ENCODE measurements at regions not wholly inside any gene's neighbourhood (a gene's known extent, or its start where the extent isn't known, plus 50 kb on each side); places are given as distances from the start of the nearest gene placed in this dataset.

DNA sequence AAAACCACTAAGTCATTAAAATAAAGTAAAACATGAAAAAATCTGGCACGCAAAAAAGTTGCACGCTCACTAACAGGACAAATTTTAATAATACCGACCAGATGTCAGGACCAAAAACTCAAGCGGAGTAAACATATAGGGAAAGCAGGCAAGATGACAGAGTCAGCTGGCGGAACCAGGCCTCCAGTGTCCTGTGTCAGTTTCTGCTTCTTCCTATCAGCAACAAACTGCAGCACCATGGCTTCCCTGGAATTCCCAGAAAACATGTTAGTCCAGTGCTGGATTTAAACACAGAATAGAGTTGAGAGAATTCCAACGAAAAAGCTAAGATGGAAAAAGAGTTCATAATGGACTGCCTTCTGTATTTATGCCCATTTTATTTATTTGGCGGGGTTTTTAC lies 169.1 kb upstream of the ARHGEF26 start:
- Mint-ChIP-seq H3K4me1 (no peaks in the 10 kb centered on the region), H3K9me3 (no peaks in the 10 kb centered on the region), H3K36me3 (no peaks in the 10 kb centered on the region), H3K27me3 (no peaks in the 10 kb centered on the region), H3K27ac (no peak overlapping the region), H3K4me3 (no peak overlapping the region)
- no peak for ATAC-seq

DNA sequence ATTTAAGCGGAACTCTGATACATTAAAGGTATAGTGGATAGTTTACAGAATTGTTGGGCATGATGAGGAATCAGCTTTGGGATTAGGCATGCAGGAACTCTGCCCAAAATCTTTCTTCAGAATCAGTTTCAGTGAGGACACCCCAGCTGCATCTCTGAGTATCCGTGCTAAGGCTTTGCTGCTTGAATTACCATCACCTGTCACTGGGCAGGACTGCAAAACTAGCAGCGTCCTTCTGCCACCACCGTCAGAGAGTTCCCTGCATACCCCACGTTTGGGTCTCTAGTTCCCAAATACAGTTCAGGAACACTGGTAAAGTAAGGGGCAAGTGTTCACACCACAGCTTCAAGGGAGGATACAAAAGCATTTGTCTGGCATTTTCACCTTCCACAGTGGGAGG lies 164.6 kb upstream of the ARHGEF26 start:
- Mint-ChIP-seq H3K27me3 (no peaks in the 10 kb centered on the region), H3K36me3 (no peaks in the 10 kb centered on the region), H3K9me3 (no peaks in the 10 kb centered on the region), H3K27ac (no peak overlapping the region), H3K4me3 (no peak overlapping the region), H3K4me1 (no peaks in the 10 kb centered on the region)
- no peak for ATAC-seq

DNA sequence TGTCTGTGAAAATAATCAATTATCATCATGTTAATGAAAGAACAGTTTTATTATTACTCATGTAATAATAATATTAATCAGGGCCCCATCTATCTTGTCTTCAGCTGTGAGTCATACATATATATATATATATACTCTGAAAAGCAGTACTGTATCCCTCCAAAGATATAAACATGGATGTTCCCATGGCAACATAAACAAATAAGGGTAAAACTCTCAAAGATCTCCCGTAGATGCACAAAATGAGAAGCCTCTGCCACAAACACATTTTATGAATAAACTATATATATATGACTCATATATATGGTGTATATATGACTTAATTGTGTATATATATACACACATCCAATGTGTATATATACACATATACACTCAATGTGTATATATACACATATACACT lies 163.8 kb upstream of the ARHGEF26 start:
- Mint-ChIP-seq H3K27me3 (no peaks in the 10 kb centered on the region), H3K9me3 (no peaks in the 10 kb centered on the region), H3K4me1 (no peaks in the 10 kb centered on the region), H3K36me3 (no peaks in the 10 kb centered on the region), H3K27ac (no peak overlapping the region), H3K4me3 (no peak overlapping the region)
- ATAC-seq = no peak

DNA sequence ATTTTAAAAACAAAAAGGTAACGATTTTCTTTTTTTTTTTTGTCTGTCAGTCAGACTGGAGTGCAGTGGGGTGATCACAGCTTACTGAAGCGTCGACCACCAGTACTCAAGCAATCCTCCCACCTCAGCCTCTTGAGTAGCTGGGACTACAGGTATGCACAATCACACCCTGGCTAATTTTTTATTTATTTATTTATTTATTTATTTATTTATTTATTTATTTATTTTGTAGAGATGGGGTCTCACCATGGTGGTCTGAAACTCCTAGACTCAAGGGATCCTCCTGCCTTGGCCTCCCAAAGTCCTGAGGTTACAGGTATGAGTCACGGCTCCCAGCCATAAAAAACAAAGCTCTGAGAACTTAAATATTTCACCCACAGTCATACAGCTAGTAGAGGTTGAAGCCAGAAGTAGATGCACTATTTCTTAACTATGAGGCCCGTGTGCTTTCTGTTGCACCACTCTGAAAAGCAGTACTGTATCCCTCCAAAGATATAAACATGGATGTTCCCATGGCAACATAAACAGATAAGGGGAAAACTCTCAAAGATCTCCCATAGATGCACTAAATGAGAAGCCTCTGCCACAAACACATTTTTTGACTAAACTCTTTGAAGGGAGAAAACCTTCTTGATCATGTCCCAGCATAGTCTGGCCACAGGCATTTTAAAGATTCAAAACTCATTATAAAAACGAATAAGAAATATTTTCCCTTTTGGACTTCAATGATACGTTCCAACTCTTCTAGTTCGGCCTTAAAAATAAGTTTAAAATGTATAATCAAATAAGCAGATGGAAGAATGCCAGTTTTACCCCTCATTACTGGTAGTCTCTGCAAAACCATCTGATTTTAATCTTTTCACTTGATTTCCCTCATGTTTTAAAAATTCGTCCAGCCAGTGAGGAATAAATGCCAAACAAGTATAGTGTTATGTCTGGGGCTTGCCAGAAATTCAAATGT lies 162.3 kb upstream of the ARHGEF26 start:
- Mint-ChIP-seq H3K36me3 (no peaks in the 10 kb centered on the region), H3K4me3 (no peak overlapping the region), H3K4me1 (no peaks in the 10 kb centered on the region), H3K27ac (no peak overlapping the region), H3K9me3 (no peaks in the 10 kb centered on the region), H3K27me3 (no peaks in the 10 kb centered on the region)
- ATAC-seq = no peak

DNA sequence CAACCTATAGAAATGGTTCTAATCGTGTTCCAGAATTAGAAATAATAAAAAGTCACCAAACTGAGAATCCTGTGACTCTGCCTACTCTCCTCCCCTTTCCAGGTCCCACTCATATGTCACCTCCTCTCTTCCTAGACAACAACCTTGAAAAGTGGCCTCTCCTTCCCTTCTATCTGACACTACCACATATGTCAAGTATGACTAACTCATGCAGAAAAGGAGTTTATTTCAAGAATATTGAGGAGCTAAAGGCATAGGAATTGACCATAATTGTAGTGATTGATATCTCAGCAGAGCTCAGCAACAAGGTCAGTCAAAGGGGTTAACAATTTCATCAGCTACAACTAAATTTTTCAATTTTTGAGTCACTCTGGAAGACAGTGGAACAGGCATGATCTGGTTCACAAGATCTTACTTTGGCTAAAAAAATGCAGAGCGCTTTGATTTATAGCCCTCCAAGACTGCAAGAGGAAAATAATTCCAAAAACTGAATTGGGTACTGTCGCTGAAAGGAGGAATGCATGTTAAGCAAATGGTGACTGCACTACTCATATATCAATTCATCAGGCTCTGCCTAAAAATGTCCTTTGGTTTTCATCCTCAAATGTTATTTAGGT lies 160.6 kb upstream of the ARHGEF26 start:
- Mint-ChIP-seq H3K27me3 (no peaks in the 10 kb centered on the region), H3K4me3 (no peak overlapping the region), H3K9me3 (no peaks in the 10 kb centered on the region), H3K36me3 (no peaks in the 10 kb centered on the region), H3K4me1 (no peaks in the 10 kb centered on the region), H3K27ac (no peak overlapping the region)
- ATAC-seq = no peak

DNA sequence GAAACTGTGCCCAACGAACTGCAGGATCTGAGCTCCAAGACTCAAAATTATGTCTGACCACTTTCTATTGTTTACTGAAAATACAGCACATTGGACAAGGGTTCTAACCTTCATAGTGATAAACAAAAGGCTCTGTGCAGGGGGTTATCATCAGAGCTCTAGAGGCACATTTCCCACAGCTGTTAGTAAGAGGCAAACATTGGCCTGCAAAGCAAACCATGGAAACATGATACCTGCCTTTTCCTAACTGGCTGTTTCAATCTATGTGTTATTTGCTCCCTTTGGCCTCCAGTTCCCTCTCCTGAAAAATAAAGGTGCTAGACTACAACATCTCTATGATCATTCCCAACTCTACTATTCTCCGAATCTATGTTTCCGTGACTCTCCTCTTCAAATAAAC lies 159.7 kb upstream of the ARHGEF26 start:
- H3K36me3 Mint-ChIP-seq = no peaks in the 10 kb centered on the region
- no peaks in the 10 kb centered on the region for H3K27me3 Mint-ChIP-seq
- H3K27ac Mint-ChIP-seq = no peak overlapping the region
- no peak overlapping the region for H3K4me3 Mint-ChIP-seq
- no peaks in the 10 kb centered on the region for H3K9me3 Mint-ChIP-seq
- ATAC-seq = no peak
- H3K4me1 Mint-ChIP-seq = no peaks in the 10 kb centered on the region

DNA sequence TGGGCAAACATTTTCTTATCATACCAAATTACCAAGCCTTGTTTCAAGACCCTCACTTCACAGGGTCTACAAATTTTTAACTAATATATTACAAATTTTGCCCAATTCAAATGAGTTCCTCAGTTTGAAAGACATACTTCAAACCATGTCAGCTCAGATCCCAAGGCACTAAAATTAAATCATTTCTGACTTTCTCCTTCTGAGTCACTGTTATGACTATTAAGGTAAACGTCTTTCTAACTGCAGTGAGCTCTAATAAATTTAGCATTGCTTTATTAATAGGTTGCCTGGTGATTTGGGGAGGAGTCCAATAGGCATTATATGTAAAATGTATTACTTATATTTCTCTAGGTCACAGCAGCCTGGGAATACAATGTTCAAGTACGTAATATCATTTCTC lies 158.2 kb upstream of the ARHGEF26 start:
- H3K27me3 Mint-ChIP-seq = no peaks in the 10 kb centered on the region
- H3K4me3 Mint-ChIP-seq = no peak overlapping the region
- ATAC-seq = no peak
- no peaks in the 10 kb centered on the region for H3K36me3 Mint-ChIP-seq
- no peak overlapping the region for H3K27ac Mint-ChIP-seq
- H3K4me1 Mint-ChIP-seq = no peaks in the 10 kb centered on the region
- no peaks in the 10 kb centered on the region for H3K9me3 Mint-ChIP-seq

DNA sequence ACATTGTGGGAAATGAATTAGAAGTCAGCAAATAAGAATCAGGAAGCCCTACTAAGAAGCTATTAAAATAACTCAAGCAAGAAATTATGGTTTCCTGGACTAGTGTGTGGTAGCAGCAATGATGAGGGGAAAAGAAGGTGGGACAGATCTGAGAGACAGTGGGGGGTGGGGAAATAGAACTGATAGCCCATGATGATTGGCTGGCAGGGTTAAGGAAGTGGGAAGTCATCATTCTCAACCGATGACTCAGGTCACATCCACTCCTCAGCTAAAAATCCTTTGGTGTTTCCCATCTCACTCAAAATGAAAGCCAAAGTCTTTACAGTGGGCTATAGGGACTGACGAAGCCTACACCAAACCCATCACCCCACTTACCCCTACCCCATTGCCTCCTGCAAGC lies 153.9 kb upstream of the ARHGEF26 start:
- H3K4me1 Mint-ChIP-seq = no peaks in the 10 kb centered on the region
- ATAC-seq = peak; percentile 24
- H3K27ac Mint-ChIP-seq = no peak overlapping the region
- H3K4me3 Mint-ChIP-seq = no peak overlapping the region
- H3K27me3 Mint-ChIP-seq = no peaks in the 10 kb centered on the region
- no peaks in the 10 kb centered on the region for H3K36me3 Mint-ChIP-seq
- H3K9me3 Mint-ChIP-seq = no peaks in the 10 kb centered on the region

DNA sequence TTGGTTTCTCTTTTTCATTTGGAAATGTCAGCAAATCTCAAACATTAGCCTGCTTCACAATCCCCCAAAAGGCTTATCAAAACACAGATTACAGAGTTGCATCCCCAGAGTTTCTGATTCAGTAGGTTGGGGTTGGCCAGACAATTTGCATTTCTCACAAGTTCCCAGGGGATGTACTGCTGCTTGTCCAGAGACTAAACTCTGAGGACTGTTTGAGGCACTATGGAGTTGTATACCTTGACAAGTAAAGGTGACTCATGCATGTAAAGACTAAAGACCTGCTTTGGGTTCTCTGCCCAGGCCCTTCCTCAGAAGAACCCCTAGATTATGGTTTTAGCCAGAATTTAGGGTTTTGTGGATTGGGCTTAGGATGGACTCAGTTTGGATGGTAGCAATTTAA lies 151.1 kb upstream of the ARHGEF26 start:
- ATAC-seq = no peak
- Mint-ChIP-seq H3K27me3 (no peaks in the 10 kb centered on the region), H3K9me3 (no peaks in the 10 kb centered on the region), H3K4me1 (no peaks in the 10 kb centered on the region), H3K4me3 (no peak overlapping the region), H3K36me3 (no peaks in the 10 kb centered on the region), H3K27ac (no peak overlapping the region)

DNA sequence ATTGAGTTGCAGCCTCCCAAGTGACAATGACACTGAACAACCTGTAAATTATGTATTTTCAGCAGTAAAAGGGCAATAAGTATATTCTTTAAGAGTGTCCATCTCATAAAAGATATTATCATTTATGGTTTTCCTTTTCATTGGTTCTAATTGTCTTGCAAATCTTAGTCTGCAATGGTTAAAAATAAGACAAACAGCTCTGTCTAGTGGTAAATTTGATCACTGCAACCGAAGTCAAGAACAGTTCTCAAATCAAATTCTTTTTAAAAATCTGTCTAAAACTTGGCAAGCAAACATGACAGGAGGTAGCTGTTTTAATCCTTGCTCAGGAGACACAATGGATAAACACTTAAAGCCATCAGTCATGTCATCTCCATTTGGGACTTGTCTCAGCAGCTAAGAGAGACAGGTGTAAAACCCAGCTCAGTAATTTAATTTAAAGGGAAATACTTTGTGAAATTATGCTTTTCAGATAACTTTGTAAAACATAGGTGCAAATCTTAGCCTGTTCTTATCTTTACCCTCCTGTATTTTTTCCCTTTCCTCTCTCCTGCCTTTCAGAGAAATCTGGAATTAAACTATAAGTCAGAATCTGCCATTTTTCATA lies 150.3 kb upstream of the ARHGEF26 start:
- Mint-ChIP-seq H3K4me1 (no peaks in the 10 kb centered on the region), H3K36me3 (no peaks in the 10 kb centered on the region), H3K27ac (no peak overlapping the region), H3K9me3 (no peaks in the 10 kb centered on the region), H3K4me3 (no peak overlapping the region), H3K27me3 (no peaks in the 10 kb centered on the region)
- no peak for ATAC-seq

DNA sequence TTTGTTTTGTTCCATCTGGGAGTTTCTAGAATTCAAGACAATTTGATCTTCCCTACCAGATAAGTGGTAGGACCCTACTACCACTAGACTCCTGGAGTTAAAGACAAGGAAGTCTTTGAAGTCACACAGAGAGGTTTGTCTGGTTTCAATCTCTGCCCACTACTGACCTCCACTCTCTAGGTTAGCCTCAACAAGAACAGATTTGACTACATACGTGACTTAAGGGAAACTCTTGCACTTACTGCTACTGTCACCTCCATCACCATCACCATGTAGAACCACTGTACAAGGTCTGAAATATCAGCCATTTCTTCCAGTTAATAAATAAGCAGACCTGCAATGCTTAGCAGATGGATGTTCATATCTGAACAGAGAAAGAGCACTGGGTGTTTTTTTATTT lies 148.3 kb upstream of the ARHGEF26 start:
- Mint-ChIP-seq H3K4me3 (no peak overlapping the region), H3K36me3 (no peaks in the 10 kb centered on the region), H3K9me3 (no peaks in the 10 kb centered on the region), H3K4me1 (no peaks in the 10 kb centered on the region), H3K27ac (no peak overlapping the region), H3K27me3 (no peaks in the 10 kb centered on the region)
- no peak for ATAC-seq

DNA sequence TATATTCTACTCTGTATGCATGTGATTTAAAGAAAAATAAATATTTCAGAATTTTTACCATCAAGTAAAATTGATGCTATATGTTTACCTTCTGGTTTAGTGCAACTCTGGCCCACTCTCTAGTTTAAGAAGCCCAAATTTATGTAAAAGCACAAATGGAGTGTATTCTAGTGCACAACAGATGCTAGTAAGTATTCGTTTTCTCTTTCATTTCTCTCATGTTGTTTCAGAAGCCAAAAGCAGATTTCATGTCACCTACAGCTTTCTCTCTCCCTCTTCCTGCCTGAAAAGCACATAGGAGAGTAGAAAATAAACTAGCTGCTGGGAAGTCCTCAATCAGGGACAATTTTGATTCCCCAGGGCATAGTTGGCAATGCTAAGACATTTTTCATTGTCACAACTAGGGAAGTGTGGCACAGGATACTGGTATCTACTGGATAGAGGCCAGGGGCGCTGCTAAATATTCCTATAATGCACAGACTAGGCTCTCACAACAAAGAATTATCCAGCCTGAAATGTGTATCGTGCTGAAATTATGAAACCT lies 147.4 kb upstream of the ARHGEF26 start:
- H3K9me3 Mint-ChIP-seq = no peaks in the 10 kb centered on the region
- ATAC-seq = no peak

DNA sequence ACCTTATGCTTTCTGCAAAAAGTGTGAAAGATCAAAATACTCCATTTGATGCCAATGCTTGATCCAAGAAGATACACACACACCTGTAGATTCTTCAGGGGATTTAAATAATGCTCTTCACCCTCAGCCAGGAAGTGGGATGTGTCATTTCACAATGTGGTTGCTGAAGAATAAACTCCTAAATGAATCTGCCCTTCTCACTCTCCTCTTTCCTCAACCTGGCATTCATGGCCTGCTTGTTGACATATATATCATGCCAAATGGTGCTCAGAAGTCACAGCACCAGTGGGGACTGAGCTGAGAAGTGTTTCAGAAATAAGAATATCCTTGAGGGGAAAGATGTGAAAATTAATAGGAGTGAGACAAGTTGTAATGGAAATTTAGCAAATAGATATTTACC lies 146.6 kb upstream of the ARHGEF26 start:
- no peak for ATAC-seq
- H3K27ac Mint-ChIP-seq = no peak overlapping the region
- H3K9me3 Mint-ChIP-seq = no peaks in the 10 kb centered on the region
- H3K27me3 Mint-ChIP-seq = no peaks in the 10 kb centered on the region
- H3K4me3 Mint-ChIP-seq = no peak overlapping the region
- no peaks in the 10 kb centered on the region for H3K4me1 Mint-ChIP-seq
- H3K36me3 Mint-ChIP-seq = no peaks in the 10 kb centered on the region

More for the DNA sequence above, 147.4 kb upstream of the ARHGEF26 start:
- H3K4me3 Mint-ChIP-seq = no peak overlapping the region
- H3K4me1 Mint-ChIP-seq = no peaks in the 10 kb centered on the region
- no peak overlapping the region for H3K27ac Mint-ChIP-seq
- no peaks in the 10 kb centered on the region for H3K27me3 Mint-ChIP-seq
- no peaks in the 10 kb centered on the region for H3K36me3 Mint-ChIP-seq

DNA sequence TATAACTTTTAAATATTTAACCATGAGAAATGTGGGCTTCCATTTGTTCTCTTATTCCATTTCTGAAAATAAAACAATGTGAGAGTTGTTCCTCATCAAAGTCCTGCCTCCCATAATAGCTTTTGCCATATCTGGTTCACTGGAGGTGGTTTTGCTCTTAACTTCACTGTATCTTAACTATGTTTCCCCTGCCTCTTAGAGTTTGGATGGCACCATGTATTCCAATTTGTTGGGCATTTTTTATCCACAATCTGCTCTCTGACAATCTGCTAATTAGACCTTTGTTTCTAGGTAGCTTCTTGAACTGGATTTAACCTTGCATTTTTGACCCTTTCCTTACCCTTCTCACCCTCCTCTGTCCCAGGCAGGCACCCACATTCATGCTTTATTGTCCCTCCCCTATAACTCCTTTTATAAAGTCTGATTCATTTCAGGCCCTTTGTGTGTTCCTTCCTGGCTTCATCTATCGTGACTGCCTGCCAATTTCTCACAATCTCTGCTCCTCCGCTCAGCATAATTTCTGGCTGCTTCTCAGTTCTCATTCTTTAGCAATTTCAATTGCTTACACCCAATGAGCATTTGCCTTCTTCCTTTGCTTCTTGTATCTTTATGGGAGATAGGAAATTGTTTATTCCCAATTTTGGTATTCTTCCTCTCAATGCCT lies 144.2 kb upstream of the ARHGEF26 start:
- H3K4me1 Mint-ChIP-seq = no peaks in the 10 kb centered on the region

DNA sequence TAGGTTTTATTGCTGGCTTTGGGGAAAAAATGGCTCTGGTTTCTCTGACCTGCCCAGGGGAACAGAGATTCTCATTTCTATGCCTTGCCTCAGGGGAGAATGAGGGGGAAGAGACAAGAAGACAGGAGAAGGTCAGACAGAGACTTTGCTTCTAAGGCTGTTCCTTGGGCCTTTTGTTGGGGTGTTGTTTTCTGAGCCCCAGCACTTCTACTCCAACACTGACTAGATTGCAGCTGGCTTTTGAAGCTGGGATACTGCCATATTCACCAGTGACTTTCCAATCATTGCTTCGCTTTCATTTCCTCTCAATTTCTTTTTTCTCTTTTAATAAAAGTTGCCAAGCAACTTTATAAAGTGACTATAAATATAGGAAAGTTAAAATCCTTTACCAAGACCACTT lies 143.2 kb upstream of the ARHGEF26 start:
- Mint-ChIP-seq H3K4me1 (no peaks in the 10 kb centered on the region), H3K4me3 (no peak overlapping the region)
- no peak for ATAC-seq

More for the DNA sequence above, 144.2 kb upstream of the ARHGEF26 start:
- Mint-ChIP-seq H3K9me3 (no peaks in the 10 kb centered on the region), H3K36me3 (no peaks in the 10 kb centered on the region), H3K27ac (no peak overlapping the region), H3K27me3 (no peaks in the 10 kb centered on the region), H3K4me3 (no peak overlapping the region)
- ATAC-seq = no peak

More for the DNA sequence above, 143.2 kb upstream of the ARHGEF26 start:
- Mint-ChIP-seq H3K27ac (no peak overlapping the region), H3K9me3 (peaks cover 4% of the 10 kb centered on the region), H3K27me3 (no peaks in the 10 kb centered on the region), H3K36me3 (no peaks in the 10 kb centered on the region)
